ENCODE measurements at regions not wholly inside any gene's neighbourhood (a gene's known extent, or its start where the extent isn't known, plus 50 kb on each side); places are given as distances from the start of the nearest gene placed in this dataset.
"Not testable (repeated sequence)": the region's sequence is repeated elsewhere in the genome, so short reads cannot be mapped to it uniquely, and the experiment has no call there.

DNA sequence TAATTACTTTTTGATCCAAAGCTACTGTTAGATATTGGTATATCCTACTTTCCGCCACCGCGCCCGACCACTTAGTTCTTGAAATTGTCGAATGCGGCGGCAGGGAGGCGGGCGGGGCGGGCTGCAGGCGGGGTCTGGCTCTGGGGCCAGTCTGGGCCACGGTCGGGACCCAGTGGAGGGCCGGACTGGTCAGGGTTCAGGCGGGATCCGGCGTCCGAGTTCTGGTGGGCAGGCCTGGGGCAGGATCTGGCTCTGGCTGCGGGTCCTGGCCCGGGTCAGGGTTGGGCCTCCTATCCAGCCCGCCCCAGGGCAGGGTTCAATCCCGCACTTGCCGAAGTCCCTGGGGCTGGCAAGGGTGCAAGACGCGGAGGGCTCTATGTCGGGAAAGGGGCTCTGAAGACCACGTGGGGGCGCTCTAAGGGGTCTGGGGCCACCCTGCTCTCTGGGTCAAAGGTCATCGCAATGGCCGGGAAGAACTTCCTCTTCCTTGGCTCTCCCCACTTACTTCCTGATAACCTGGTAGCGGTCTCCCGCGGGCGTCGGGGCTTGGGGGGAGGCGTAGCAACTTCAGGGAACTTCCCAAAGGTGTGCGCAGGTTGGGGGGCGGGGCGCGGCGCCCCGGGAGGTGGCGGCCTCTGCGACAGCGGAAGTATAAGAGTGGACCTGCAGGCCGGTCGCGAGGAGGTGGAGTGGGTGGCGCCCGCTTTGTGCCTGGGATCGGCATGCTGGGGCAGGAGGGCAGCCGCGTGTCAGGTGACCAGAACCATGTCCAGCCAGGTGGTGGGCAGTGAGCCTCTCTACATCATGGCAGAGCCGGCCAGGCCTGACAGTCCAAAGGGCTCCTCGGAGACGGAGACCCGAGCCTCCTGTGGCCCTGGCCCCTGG is 83.4 kb downstream of the MRPL57 start:
- Histone ChIP-seq H3K27me3 (ENCODE audit: control insufficient read depth, insufficient read depth, low read length, poor library complexity, severe bottlenecking) (no peaks in the 10 kb centered on the region), H3K9me3 (ENCODE audit: control insufficient read depth, low read length) (no peaks in the 10 kb centered on the region), H3K36me3 (ENCODE audit: control insufficient read depth, insufficient read depth, low read length) (no peaks in the 10 kb centered on the region), H3K27ac (ENCODE audit: low read depth, low read length) (no peak overlapping the region), H3K9ac (ENCODE audit: extremely low read depth, low read length, poor library complexity, severe bottlenecking) (no peak overlapping the region), H3K4me1 (ENCODE audit: control insufficient read depth, insufficient read depth, low read length) (no peaks in the 10 kb centered on the region), H3K4me3 (ENCODE audit: low read length) (no peak overlapping the region)
- 96% methylated on average over 23 to 57 of the region's 57 CpGs for whole genome bisulfite sequencing, 2 experiments (ENCODE audit: insufficient coverage in 1 of 2, insufficient read length in 1 of 2)
- DNase-seq = no peak
- H3K4me1 Mint-ChIP-seq = no peaks in the 10 kb centered on the region
- H3K27me3 Mint-ChIP-seq (ENCODE audit: insufficient read depth) = no peaks in the 10 kb centered on the region
- H3K36me3 Mint-ChIP-seq (ENCODE audit: low read depth) = no peaks in the 10 kb centered on the region
- H3K27ac Mint-ChIP-seq = no peak overlapping the region
- no peak overlapping the region for H3K4me3 Mint-ChIP-seq
- H3K9me3 Mint-ChIP-seq = no peaks in the 10 kb centered on the region
- TF ChIP-seq, protein P1, sequence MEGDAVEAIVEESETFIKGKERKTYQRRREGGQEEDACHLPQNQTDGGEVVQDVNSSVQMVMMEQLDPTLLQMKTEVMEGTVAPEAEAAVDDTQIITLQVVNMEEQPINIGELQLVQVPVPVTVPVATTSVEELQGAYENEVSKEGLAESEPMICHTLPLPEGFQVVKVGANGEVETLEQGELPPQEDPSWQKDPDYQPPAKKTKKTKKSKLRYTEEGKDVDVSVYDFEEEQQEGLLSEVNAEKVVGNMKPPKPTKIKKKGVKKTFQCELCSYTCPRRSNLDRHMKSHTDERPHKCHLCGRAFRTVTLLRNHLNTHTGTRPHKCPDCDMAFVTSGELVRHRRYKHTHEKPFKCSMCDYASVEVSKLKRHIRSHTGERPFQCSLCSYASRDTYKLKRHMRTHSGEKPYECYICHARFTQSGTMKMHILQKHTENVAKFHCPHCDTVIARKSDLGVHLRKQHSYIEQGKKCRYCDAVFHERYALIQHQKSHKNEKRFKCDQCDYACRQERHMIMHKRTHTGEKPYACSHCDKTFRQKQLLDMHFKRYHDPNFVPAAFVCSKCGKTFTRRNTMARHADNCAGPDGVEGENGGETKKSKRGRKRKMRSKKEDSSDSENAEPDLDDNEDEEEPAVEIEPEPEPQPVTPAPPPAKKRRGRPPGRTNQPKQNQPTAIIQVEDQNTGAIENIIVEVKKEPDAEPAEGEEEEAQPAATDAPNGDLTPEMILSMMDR (conservative IDR thresholded peaks at IDR 0.05) = no peak

DNA sequence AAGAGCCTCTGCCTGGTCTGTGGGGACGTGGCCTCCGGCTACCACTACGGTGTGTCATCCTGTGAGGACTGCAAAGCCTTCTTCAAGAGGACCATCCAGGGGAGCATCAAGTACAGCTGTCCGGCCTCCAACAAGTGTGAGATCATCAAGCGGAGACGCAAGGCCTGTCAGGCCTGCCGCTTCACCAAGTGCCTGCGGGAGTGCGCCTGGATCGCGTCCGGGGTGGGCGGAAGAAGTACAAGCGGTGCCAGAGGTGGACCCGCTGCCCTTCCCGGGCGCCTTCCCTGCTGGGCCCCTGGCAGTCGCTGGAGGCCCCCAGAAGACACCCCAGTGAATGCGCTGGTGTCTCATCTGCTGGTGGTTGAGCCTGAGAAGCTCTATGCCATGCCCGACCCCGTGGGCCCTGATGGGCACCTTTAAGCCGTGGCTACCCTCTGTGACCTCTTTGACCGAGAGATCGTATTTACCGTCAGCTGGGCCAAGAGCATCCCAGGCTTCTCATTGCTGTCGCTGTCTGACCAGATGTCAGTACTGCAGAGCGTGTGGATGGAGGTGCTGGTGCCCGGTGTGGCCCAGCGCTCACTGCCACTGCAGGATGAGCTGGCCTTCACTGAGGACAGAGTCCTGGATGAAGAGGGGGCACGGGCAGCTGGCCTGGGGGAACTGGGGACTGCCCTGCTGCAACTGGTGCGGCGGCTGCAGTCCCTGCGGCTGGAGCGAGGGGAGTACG is 84.3 kb downstream of the MRPL57 start:
- H3K9me3 Mint-ChIP-seq; H3K4me1 ChIP-seq (ENCODE audit: control insufficient read depth, insufficient read depth, low read length); DNase-seq; H3K27ac ChIP-seq (ENCODE audit: low read depth, low read length); H3K36me3 Mint-ChIP-seq (ENCODE audit: low read depth); H3K9me3 ChIP-seq (ENCODE audit: control insufficient read depth, low read length); H3K36me3 ChIP-seq (ENCODE audit: control insufficient read depth, insufficient read depth, low read length); H3K9ac ChIP-seq (ENCODE audit: extremely low read depth, low read length, poor library complexity, severe bottlenecking); H3K4me1 Mint-ChIP-seq; H3K4me3 Mint-ChIP-seq; H3K27ac Mint-ChIP-seq; H3K4me3 ChIP-seq (ENCODE audit: low read length); H3K27me3 ChIP-seq (ENCODE audit: control insufficient read depth, insufficient read depth, low read length, poor library complexity, severe bottlenecking); H3K27me3 Mint-ChIP-seq (ENCODE audit: insufficient read depth): not testable (repeated sequence)
- 92 to 97% methylated on average over 12 to 29 of the region's 35 CpGs for WGBS, 2 experiments (ENCODE audit: insufficient coverage in 1 of 2, insufficient read length in 1 of 2)

DNA sequence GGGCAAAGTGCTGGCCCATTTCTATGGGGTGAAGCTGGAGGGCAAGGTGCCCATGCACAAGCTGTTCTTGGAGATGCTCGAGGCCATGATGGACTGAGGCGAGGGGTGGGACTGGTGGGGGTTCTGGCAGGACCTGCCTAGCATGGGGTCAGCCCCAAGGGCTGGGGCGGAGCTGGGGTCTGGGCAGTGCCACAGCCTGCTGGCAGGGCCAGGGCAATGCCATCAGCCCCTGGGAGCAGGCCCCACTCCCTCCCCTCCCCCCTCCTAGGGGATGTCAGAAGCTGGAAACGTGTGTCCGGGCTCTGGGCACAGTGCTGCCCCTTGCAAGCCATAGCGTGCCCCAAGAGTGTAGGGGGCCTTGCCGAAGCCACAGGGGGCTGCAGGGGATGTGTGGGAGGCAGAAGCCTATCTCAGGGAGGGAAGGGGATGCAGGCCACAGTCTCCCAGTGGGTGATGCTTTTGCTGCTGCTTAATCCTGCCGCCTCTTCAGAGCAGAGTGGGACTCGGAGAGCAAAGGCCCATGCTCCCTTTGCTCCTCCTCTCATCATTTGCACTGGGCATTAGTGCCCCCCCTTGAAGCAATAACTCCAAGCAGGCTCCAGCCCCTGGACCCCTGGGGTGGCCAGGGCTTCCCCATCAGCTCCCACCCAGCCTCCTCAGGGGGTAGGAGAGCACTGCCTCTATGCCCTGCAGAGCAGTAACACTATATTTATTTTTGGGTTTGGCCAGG is 85.2 kb downstream of the MRPL57 start:
- not testable (repeated sequence) for H3K27ac ChIP-seq (ENCODE audit: low read depth, low read length); H3K36me3 Mint-ChIP-seq (ENCODE audit: low read depth); H3K27me3 Mint-ChIP-seq (ENCODE audit: insufficient read depth); H3K4me3 ChIP-seq (ENCODE audit: low read length); H3K9me3 Mint-ChIP-seq; H3K27ac Mint-ChIP-seq; DNase-seq; H3K27me3 ChIP-seq (ENCODE audit: control insufficient read depth, insufficient read depth, low read length, poor library complexity, severe bottlenecking); H3K4me3 Mint-ChIP-seq; H3K36me3 ChIP-seq (ENCODE audit: control insufficient read depth, insufficient read depth, low read length); H3K9me3 ChIP-seq (ENCODE audit: control insufficient read depth, low read length); H3K4me1 ChIP-seq (ENCODE audit: control insufficient read depth, insufficient read depth, low read length); H3K4me1 Mint-ChIP-seq; H3K9ac ChIP-seq (ENCODE audit: extremely low read depth, low read length, poor library complexity, severe bottlenecking)
- 17 to 81% methylated on average over 1 to 3 of the region's 9 CpGs for WGBS, 2 experiments (ENCODE audit: insufficient coverage in 1 of 2, insufficient read length in 1 of 2)

DNA sequence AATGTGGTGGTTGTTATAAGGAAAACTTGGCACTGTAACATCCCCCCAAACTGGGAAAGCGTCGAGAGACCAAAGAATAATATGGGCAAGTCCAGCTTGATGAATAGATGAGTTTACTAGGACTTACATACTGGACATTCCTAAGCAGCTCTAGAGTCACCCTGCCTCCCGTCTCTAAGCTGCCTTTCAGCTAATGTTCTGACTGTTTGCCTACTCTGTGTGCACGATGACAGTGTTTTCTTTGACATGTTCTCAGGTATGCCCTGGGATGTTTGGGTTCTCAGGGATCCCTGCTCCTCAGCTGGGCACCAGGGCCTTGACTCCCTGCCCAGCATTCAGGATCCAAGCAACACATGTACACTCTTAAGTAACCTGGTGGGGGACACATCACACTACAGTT is 87.5 kb downstream of the MRPL57 start:
- not testable (repeated sequence) for H3K4me1 ChIP-seq (ENCODE audit: control insufficient read depth, insufficient read depth, low read length); H3K27ac ChIP-seq (ENCODE audit: low read depth, low read length); H3K4me1 Mint-ChIP-seq; H3K36me3 ChIP-seq (ENCODE audit: control insufficient read depth, insufficient read depth, low read length); H3K4me3 ChIP-seq (ENCODE audit: low read length); H3K4me3 Mint-ChIP-seq; H3K27me3 Mint-ChIP-seq (ENCODE audit: insufficient read depth); H3K27ac Mint-ChIP-seq; H3K27me3 ChIP-seq (ENCODE audit: control insufficient read depth, insufficient read depth, low read length, poor library complexity, severe bottlenecking); H3K9me3 Mint-ChIP-seq; H3K36me3 Mint-ChIP-seq (ENCODE audit: low read depth); H3K9me3 ChIP-seq (ENCODE audit: control insufficient read depth, low read length); DNase-seq; H3K9ac ChIP-seq (ENCODE audit: extremely low read depth, low read length, poor library complexity, severe bottlenecking)
- WGBS, 2 experiments (ENCODE audit: insufficient coverage in 1 of 2, insufficient read length in 1 of 2) = 100% methylated on average over 2 of the region's 4 CpGs; no CpG with 5 or more reads in 1 of the 2 experiments

DNA sequence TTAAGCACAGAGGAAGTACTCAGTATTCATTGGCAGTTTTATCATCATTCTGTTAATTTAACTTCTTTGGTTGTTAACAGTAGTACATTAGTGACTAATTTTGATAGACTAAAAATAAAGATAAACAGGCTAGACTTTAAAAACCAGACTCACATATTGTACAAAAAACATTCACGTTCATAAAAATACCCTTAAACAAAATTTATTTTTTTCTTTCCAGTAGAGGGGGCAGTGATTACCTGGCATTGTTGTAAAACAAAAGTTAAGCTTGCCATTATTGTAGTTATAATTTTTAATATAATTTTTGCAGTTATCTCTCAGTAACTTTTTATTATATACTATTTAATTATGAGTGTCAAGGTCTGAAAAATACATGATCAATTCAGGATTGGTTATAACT is 92.0 kb downstream of the MRPL57 start:
- H3K36me3 ChIP-seq (ENCODE audit: control insufficient read depth, insufficient read depth, low read length); H3K36me3 Mint-ChIP-seq (ENCODE audit: low read depth); H3K9ac ChIP-seq (ENCODE audit: extremely low read depth, low read length, poor library complexity, severe bottlenecking); H3K4me1 Mint-ChIP-seq; H3K4me3 Mint-ChIP-seq; DNase-seq; H3K27ac ChIP-seq (ENCODE audit: low read depth, low read length); H3K27ac Mint-ChIP-seq; H3K27me3 ChIP-seq (ENCODE audit: control insufficient read depth, insufficient read depth, low read length, poor library complexity, severe bottlenecking); H3K4me1 ChIP-seq (ENCODE audit: control insufficient read depth, insufficient read depth, low read length); H3K9me3 Mint-ChIP-seq; H3K4me3 ChIP-seq (ENCODE audit: low read length); H3K9me3 ChIP-seq (ENCODE audit: control insufficient read depth, low read length): not testable (repeated sequence)
- H3K27me3 Mint-ChIP-seq (ENCODE audit: insufficient read depth) = peaks cover 12% of the 10 kb centered on the region
- no CpG with 5 or more reads among the region's 1 CpG for WGBS, 2 experiments (ENCODE audit: insufficient coverage in 1 of 2, insufficient read length in 1 of 2)

DNA sequence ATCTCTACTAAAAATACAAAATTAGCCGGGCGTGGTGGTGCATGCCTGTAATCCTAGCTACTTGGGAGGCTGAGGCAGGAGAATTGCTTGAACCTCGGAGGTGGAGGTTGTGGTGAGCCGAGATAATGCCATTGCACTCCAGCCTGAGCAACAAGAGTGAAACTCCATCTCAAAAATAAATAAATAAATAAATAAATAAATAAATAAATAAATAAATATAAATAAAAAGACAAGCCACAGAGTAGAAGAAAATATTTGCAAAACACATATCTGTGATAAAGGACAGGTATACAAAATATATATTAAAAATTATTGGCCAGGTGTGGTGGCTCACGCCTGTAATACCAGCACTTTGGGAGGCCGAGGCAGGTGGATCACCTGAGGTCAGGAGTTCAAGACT is 96.0 kb downstream of the MRPL57 start:
- not testable (repeated sequence) for H3K27me3 ChIP-seq (ENCODE audit: control insufficient read depth, insufficient read depth, low read length, poor library complexity, severe bottlenecking); H3K27ac ChIP-seq (ENCODE audit: low read depth, low read length); H3K4me1 Mint-ChIP-seq; H3K4me3 ChIP-seq (ENCODE audit: low read length); H3K9me3 Mint-ChIP-seq; H3K4me3 Mint-ChIP-seq; H3K9ac ChIP-seq (ENCODE audit: extremely low read depth, low read length, poor library complexity, severe bottlenecking); H3K27ac Mint-ChIP-seq; H3K9me3 ChIP-seq (ENCODE audit: control insufficient read depth, low read length); H3K36me3 ChIP-seq (ENCODE audit: control insufficient read depth, insufficient read depth, low read length); DNase-seq; H3K36me3 Mint-ChIP-seq (ENCODE audit: low read depth); H3K4me1 ChIP-seq (ENCODE audit: control insufficient read depth, insufficient read depth, low read length)
- H3K27me3 Mint-ChIP-seq (ENCODE audit: insufficient read depth) = peaks cover 35% of the 10 kb centered on the region
- 90 to 100% methylated on average over 2 to 5 of the region's 6 CpGs for WGBS, 2 experiments (ENCODE audit: insufficient coverage in 1 of 2, insufficient read length in 1 of 2)

All from endodermal cell (in vitro differentiated cells).